ENCODE measurements at regions not wholly inside any gene's neighbourhood (a gene's known extent, or its start where the extent isn't known, plus 50 kb on each side); places are given as distances from the start of the nearest gene placed in this dataset.

DNA sequence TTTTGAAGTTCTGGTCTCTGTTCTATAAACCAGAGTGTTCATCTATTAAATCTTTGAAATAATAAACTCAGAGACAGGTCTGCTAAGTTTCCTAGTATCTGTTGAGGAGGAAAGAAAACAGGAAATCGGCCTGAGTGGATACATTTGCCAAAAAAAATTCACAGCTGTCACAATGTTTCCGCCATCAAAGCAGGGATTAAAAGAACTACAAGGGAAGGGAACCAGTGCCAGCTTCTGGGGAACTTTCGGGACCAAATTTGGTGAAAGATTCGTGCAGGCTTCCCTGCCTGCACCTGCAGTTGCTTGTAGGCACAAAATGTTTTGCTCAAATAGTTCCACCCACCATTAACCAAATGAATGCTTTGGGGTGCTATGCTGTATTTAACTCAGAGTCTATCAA is 267.5 kb downstream of the MSX2 start:
- TF ChIP-seq, protein P1, sequence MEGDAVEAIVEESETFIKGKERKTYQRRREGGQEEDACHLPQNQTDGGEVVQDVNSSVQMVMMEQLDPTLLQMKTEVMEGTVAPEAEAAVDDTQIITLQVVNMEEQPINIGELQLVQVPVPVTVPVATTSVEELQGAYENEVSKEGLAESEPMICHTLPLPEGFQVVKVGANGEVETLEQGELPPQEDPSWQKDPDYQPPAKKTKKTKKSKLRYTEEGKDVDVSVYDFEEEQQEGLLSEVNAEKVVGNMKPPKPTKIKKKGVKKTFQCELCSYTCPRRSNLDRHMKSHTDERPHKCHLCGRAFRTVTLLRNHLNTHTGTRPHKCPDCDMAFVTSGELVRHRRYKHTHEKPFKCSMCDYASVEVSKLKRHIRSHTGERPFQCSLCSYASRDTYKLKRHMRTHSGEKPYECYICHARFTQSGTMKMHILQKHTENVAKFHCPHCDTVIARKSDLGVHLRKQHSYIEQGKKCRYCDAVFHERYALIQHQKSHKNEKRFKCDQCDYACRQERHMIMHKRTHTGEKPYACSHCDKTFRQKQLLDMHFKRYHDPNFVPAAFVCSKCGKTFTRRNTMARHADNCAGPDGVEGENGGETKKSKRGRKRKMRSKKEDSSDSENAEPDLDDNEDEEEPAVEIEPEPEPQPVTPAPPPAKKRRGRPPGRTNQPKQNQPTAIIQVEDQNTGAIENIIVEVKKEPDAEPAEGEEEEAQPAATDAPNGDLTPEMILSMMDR (IDR thresholded peaks at IDR 0.05): no peak
- DNase-seq (ENCODE audit: low spot score): no peak
- H3K4me3 ChIP-seq: no peak overlapping the region
- H3K27ac ChIP-seq: peak overlapping the region in 1 of 2 donors; percentile 14

DNA sequence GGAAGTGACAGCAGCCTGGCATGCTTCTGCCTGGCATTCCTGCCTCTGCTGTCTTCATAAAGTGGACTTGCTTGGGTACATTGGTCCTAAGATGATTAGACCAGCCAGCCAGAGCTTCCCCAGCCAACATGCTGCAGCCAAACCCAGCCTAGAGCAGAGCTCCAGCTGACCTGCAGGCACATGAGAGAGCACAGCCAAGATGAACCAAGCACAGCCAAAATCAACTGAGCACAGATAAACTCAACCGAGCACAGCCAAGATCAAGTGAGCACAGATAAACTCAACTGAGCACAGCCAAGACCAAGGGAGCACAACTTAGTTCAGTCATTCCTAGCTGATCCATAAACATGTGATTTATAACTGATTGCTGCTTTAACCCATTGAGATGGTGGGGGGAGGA is 266.5 kb downstream of the MSX2 start:
- no peak for DNase-seq (ENCODE audit: low spot score)
- peak overlapping the region; percentile 37 to 43 for H3K27ac ChIP-seq
- TF ChIP-seq, protein P1 (IDR thresholded peaks at IDR 0.05): no peak
- peak overlapping the region; percentile 1 for H3K4me3 ChIP-seq

DNA sequence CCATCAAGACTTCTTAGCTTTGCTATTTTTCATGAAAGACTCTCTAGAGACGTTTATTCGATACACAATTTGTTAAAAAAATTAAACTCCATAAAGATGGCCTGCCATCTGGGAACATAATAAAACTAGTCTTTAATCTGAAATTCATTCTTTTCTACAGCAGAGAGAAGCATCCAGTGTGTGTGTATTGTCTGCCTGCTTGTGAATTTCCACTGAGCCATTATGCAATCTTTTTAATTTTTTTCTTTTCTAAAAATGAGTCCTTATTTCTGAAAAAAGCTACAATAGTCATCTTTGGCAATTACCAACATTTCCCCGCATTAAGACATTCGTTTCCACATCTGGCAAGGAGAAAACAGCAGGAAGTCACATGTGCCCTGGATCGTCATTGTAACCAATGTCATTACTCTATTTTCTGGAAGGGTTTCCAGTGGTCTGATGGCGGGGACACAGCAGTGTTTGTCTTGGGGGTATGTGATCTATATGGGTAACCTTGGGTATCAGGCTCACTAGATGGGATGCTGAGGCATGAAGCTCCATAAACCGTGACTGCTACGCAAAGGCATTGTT is 263.1 kb downstream of the MSX2 start:
- H3K27ac ChIP-seq: peak overlapping the region in 1 of 2 donors; percentile 36
- H3K4me3 ChIP-seq: no peak overlapping the region
- DNase-seq (ENCODE audit: low spot score): no peak
- TF ChIP-seq, protein P1 (IDR thresholded peaks at IDR 0.05): no peak

DNA sequence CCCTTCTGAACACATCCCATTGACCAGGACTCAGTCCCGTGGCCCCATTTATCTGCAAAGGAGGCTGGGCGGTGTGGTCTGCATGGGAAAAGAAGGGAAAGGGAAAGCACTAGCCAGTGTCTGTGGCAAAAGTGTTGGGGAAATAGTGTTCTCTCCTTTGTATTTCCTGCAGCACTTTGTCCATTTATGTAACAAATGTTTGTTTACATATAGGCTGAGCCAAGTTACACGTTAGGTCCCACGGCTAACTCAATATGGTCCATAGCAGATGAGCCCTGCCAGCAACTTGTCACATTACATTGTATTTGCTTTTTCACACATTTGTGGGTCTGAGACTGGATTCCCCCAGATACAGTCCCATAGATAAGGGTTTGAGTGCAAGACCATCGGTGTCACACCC is 260.5 kb downstream of the MSX2 start:
- TF ChIP-seq, protein P1 (IDR thresholded peaks at IDR 0.05): no peak
- no peak for DNase-seq (ENCODE audit: low spot score)
- H3K4me3 ChIP-seq: no peak overlapping the region
- H3K27ac ChIP-seq: no peak overlapping the region

DNA sequence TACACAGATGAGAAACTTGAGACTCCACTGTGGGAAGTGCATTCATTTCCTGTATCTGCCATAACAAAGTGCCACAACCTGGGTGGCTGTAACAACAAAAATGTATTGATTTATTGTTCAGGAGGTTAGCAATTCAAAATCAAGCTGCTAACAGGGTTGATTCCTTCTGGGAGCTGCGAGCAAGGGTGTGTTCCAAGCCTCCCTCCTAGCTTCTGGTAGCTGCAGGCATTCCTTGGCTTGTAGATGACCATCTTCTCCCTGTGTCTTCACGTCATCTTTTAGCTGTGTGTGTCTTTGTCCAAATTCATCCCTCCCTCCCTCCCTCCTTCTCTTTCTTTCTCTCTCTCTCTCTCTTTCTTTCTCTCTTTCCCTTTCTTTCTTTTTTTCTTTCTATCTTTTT is 258.1 kb downstream of the MSX2 start:
- no peak for DNase-seq (ENCODE audit: low spot score)
- Histone ChIP-seq H3K27ac (no peak overlapping the region), H3K4me3 (no peak overlapping the region)
- TF ChIP-seq, protein P1 (IDR thresholded peaks at IDR 0.05): no peak

DNA sequence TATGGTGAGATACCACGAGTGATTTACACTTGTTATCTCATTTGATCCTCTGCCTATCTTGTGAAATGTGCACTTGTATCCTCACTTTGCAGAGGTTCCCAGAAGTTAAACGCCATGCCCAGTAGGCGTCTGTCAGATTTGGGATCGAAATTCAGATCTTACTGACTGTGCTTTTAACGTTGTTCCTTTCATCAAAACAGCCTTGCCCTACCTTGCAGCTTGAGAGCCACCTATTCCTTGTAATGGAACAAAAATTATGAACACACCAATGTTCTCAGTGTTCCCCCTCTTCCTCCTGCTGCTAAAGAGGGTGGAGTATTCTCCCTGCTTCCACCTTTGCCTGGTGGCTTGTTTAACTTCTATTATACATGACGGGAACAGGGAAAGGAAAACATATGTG is 257.0 kb downstream of the MSX2 start:
- TF ChIP-seq, protein P1 (IDR thresholded peaks at IDR 0.05): no peak
- H3K27ac ChIP-seq: no peak overlapping the region
- no peak overlapping the region for H3K4me3 ChIP-seq
- no peak for DNase-seq (ENCODE audit: low spot score)

DNA sequence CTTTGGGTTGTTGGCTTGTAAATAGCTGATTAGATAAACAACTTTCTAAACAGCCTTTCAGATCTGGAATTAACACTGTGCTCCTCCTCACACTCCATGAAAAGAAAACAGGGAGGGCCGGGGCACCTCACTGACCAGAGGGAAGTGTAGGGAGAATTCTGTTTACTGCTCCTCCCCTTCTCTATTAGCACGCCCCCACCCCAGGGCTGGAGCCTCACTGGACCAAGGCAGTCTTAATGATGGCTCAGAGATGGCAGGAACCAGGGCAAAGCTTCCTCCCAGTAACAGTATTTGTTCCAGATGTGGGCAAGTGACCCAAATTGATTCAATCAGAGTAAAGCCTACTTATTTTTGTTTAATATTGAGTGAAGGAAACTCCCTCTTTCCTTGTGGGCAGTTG is 256.6 kb downstream of the MSX2 start:
- H3K4me3 ChIP-seq: no peak overlapping the region
- H3K27ac ChIP-seq: no peak overlapping the region
- TF ChIP-seq, protein P1 (IDR thresholded peaks at IDR 0.05): no peak
- no peak for DNase-seq (ENCODE audit: low spot score)

All from coronary artery (tissue), 2 donors.